Trophoblast cell (in vitro differentiated cells and primary cell): ENCODE measurements at regions not wholly inside any gene's neighbourhood (a gene's known extent, or its start where the extent isn't known, plus 50 kb on each side); places are given as distances from the start of the nearest gene placed in this dataset.
A peak's percentile ranks its signal among the peaks of the same experiment; 100 is the strongest.

Experiments used
- DNase-seq, 2 donors: peaks; one replicate each; pipeline ENCODE4 v3.0.0-alpha.2; 2016
- H2AFZ ChIP-seq: 2 replicates; pipeline ENCODE4 v1.6.1; 2013; ENCODE audit warnings: low read length, moderate library complexity, mild to moderate bottlenecking; ENCODE audit not compliant: insufficient read depth, poor library complexity
- H2AK5ac ChIP-seq: 2 replicates; pipeline ENCODE4 v1.6.1; 2013; ENCODE audit warnings: mild to moderate bottlenecking, low read length
- H2BK120ac ChIP-seq: 2 replicates; pipeline ENCODE4 v1.6.1; 2013; ENCODE audit warnings: low read length, mild to moderate bottlenecking, moderate library complexity; ENCODE audit not compliant: insufficient read depth, poor library complexity
- H2BK12ac ChIP-seq: 2 replicates; pipeline ENCODE4 v1.6.1; 2013; ENCODE audit warnings: mild to moderate bottlenecking, low read length, moderate library complexity
- H2BK5ac ChIP-seq: 2 replicates; pipeline ENCODE4 v1.6.1; 2013; ENCODE audit warnings: low read length, low read depth, moderate library complexity, mild to moderate bottlenecking; ENCODE audit not compliant: poor library complexity
- H3K14ac ChIP-seq: 2 replicates; pipeline ENCODE4 v1.6.1; 2013; ENCODE audit warnings: mild to moderate bottlenecking, low read length
- H3K18ac ChIP-seq: 2 replicates; pipeline ENCODE4 v1.6.1; 2013; ENCODE audit warnings: mild to moderate bottlenecking, low read length
- H3K23ac ChIP-seq: 2 replicates; pipeline ENCODE4 v1.6.1; 2013; ENCODE audit warnings: low read length
- H3K27ac ChIP-seq: 2 replicates; pipeline ENCODE4 v1.5.1; 2013; ENCODE audit warnings: low read depth, mild to moderate bottlenecking, inconsistent platforms, low read length, moderate library complexity
- H3K27me3 ChIP-seq: 2 replicates; pipeline ENCODE4 v1.6.1; 2013; ENCODE audit warnings: inconsistent platforms, mild to moderate bottlenecking, low read length, moderate library complexity; ENCODE audit not compliant: insufficient read depth
- H3K36me3 ChIP-seq, 2 experiments: 1 replicate in 1 of 2; 2 replicates in 1 of 2; pipeline ENCODE4 v1.6.1; 2013; ENCODE audit warnings: low read length in 2 of 2, mild to moderate bottlenecking in 2 of 2, moderate library complexity in 1 of 2; ENCODE audit not compliant: insufficient read depth in 2 of 2, control insufficient read depth in 1 of 2
- H3K4ac ChIP-seq: 2 replicates; pipeline ENCODE4 v1.6.1; 2013; ENCODE audit warnings: low read depth, mild to moderate bottlenecking, low read length, moderate library complexity
- H3K4me1 ChIP-seq, 2 experiments: 1 replicate in 1 of 2; 2 replicates in 1 of 2; pipeline ENCODE4 v1.6.1; 2013; ENCODE audit warnings: low read length in 2 of 2, mild to moderate bottlenecking in 2 of 2, moderate library complexity in 1 of 2; ENCODE audit not compliant: insufficient read depth in 2 of 2, control insufficient read depth in 1 of 2
- H3K4me2 ChIP-seq: 2 replicates; pipeline ENCODE4 v1.6.1; 2013; ENCODE audit warnings: inconsistent platforms, mild to moderate bottlenecking, low read length, moderate library complexity
- H3K4me3 ChIP-seq: 2 replicates; pipeline ENCODE4 v1.5.1; 2013; ENCODE audit warnings: mild to moderate bottlenecking, low read depth, low read length, inconsistent platforms
- H3K79me1 ChIP-seq: one replicate; pipeline ENCODE4 v1.6.1; 2013; ENCODE audit warnings: low read length
- H3K79me2 ChIP-seq: 2 replicates; pipeline ENCODE4 v1.6.1; 2013; ENCODE audit warnings: low read length, mild to moderate bottlenecking; ENCODE audit not compliant: control insufficient read depth, insufficient read depth, poor library complexity
- H3K9ac ChIP-seq: 2 replicates; pipeline ENCODE4 v1.6.1; 2013; ENCODE audit warnings: mild to moderate bottlenecking, low read length
- H3K9me3 ChIP-seq: 2 replicates; pipeline ENCODE4 v1.6.1; 2013; ENCODE audit warnings: low read depth, mild to moderate bottlenecking, control low read depth, inconsistent platforms, low read length; ENCODE audit not compliant: insufficient read depth
- H4K12ac ChIP-seq: 2 replicates; pipeline ENCODE4 v1.6.1; 2013; ENCODE audit warnings: low read depth, mild to moderate bottlenecking, low read length, moderate library complexity
- H4K8ac ChIP-seq: 2 replicates; pipeline ENCODE4 v1.6.1; 2013; ENCODE audit warnings: low read depth, mild to moderate bottlenecking, low read length, moderate library complexity
- H4K91ac ChIP-seq: one replicate; pipeline ENCODE4 v1.6.1; 2013; ENCODE audit warnings: low read depth, mild to moderate bottlenecking, low read length, moderate library complexity
- WGBS: extraction: QIAGEN DNeasy Blood & Tissue Kit; methylation state at CpG from one replicate; pipeline ENCODE4 v1.1.7; 2013; ENCODE audit warnings: missing lambda C conversion rate; ENCODE audit not compliant: insufficient read length, insufficient coverage; ENCODE audit errors: extremely low coverage; 5-methylcytosine and 5-hydroxymethylcytosine counted together

GRCh38 chr6:132131758-132132157, 180.6 kb upstream of the CCN2 start:
- Histone ChIP-seq H4K12ac (no peak overlapping the region), H2AK5ac (no peak overlapping the region), H3K9me3 (no peaks in the 10 kb centered on the region), H3K4me1 (peaks cover 2 to 6% of the 10 kb centered on the region in 2 experiments), H3K9ac (no peak overlapping the region), H3K27me3 (no peaks in the 10 kb centered on the region), H3K79me2 (no peaks in the 10 kb centered on the region), H3K23ac (no peak overlapping the region), H4K91ac (no peak overlapping the region), H3K4ac (no peak overlapping the region), H3K36me3 (no peaks in the 10 kb centered on the region), H2BK5ac (no peak overlapping the region), H2AFZ (no peak overlapping the region), H3K18ac (no peak overlapping the region), H2BK12ac (no peak overlapping the region), H3K27ac (no peak overlapping the region), H4K8ac (no peak overlapping the region), H3K79me1 (no peaks in the 10 kb centered on the region), H3K14ac (no peak overlapping the region), H2BK120ac (no peak overlapping the region), H3K4me3 (no peak overlapping the region), H3K4me2 (no peak overlapping the region)
- DNase-seq = peak; percentile 94
- no CpG with 5 or more reads among the region's 2 CpGs for WGBS

DNA sequence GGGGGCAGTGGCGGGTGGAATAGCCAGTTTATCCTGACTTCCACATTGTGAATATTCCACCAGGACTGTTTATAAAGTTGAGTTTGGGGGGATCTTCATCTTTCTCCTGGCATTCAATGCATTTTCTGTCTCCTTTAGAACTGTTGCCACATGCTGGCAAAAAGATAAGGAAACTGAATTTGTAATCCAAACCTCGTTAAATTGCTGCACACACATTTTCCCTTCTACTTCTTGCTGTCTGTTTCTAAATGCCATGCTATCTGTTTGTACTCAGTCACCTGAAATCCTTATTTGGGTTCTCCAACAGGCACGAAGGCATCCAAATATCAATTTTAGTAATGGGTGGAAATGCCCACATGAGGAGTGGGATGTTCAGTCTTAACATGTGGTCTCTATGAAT, 180.2 kb upstream of the CCN2 start:
- H2AFZ ChIP-seq = no peak overlapping the region
- H2AK5ac ChIP-seq = no peak overlapping the region
- H2BK120ac ChIP-seq = no peak overlapping the region
- no peaks in the 10 kb centered on the region for H3K27me3 ChIP-seq
- H3K9me3 ChIP-seq = no peaks in the 10 kb centered on the region
- peaks cover 2 to 6% of the 10 kb centered on the region in 2 experiments for H3K4me1 ChIP-seq
- WGBS = no CpG with 5 or more reads among the region's 3 CpGs
- no peak overlapping the region for H3K4ac ChIP-seq
- no peak overlapping the region for H3K4me2 ChIP-seq
- no peak overlapping the region for H4K91ac ChIP-seq
- H4K12ac ChIP-seq = no peak overlapping the region
- no peaks in the 10 kb centered on the region for H3K36me3 ChIP-seq
- H4K8ac ChIP-seq = no peak overlapping the region
- DNase-seq = peak in 1 of 2 donors; percentile 53
- H3K79me2 ChIP-seq = no peaks in the 10 kb centered on the region
- H3K4me3 ChIP-seq = no peak overlapping the region
- no peak overlapping the region for H3K23ac ChIP-seq
- no peak overlapping the region for H3K18ac ChIP-seq
- no peak overlapping the region for H2BK5ac ChIP-seq
- no peak overlapping the region for H3K27ac ChIP-seq
- no peaks in the 10 kb centered on the region for H3K79me1 ChIP-seq
- H2BK12ac ChIP-seq = no peak overlapping the region
- H3K14ac ChIP-seq = no peak overlapping the region
- no peak overlapping the region for H3K9ac ChIP-seq

GRCh38 chr6:132130626-132131298, 179.6 kb upstream of the CCN2 start:
- H3K4me1 ChIP-seq = peaks cover 2 to 6% of the 10 kb centered on the region in 2 experiments
- no peaks in the 10 kb centered on the region for H3K9me3 ChIP-seq
- peak overlapping the region; percentile 21 for H4K91ac ChIP-seq
- no peaks in the 10 kb centered on the region for H3K79me2 ChIP-seq
- H3K4me3 ChIP-seq = no peak overlapping the region
- H3K36me3 ChIP-seq = no peaks in the 10 kb centered on the region
- H4K8ac ChIP-seq = no peak overlapping the region
- H3K4ac ChIP-seq = no peak overlapping the region
- H3K27me3 ChIP-seq = no peaks in the 10 kb centered on the region
- no peak overlapping the region for H3K18ac ChIP-seq
- H3K14ac ChIP-seq = no peak overlapping the region
- H3K4me2 ChIP-seq = no peak overlapping the region
- no peak overlapping the region for H4K12ac ChIP-seq
- WGBS = no CpG with 5 or more reads among the region's 10 CpGs
- no peak overlapping the region for H2BK120ac ChIP-seq
- H3K27ac ChIP-seq = peak overlapping the region; percentile 51
- H2BK5ac ChIP-seq = peak overlapping the region; percentile 16
- H3K23ac ChIP-seq = no peak overlapping the region
- H2AK5ac ChIP-seq = no peak overlapping the region
- H2BK12ac ChIP-seq = no peak overlapping the region
- no peaks in the 10 kb centered on the region for H3K79me1 ChIP-seq
- peak in 1 of 2 donors; percentile 36 for DNase-seq
- H3K9ac ChIP-seq = no peak overlapping the region
- H2AFZ ChIP-seq = no peak overlapping the region

GRCh38 chr6:132128424-132128823, 177.3 kb upstream of the CCN2 start:
- H3K18ac ChIP-seq = no peak overlapping the region
- H2AFZ ChIP-seq = no peak overlapping the region
- H3K36me3 ChIP-seq = no peaks in the 10 kb centered on the region
- no peak overlapping the region for H3K27ac ChIP-seq
- no peak overlapping the region for H2AK5ac ChIP-seq
- no peak overlapping the region for H3K9ac ChIP-seq
- no peak overlapping the region for H3K23ac ChIP-seq
- no peak for DNase-seq
- H3K9me3 ChIP-seq = no peaks in the 10 kb centered on the region
- H3K79me2 ChIP-seq = no peaks in the 10 kb centered on the region
- H3K4me2 ChIP-seq = no peak overlapping the region
- H3K4me1 ChIP-seq = peaks cover 2 to 6% of the 10 kb centered on the region in 2 experiments
- H3K79me1 ChIP-seq = no peaks in the 10 kb centered on the region
- H3K4me3 ChIP-seq = no peak overlapping the region
- no peak overlapping the region for H2BK5ac ChIP-seq
- H2BK12ac ChIP-seq = no peak overlapping the region
- no peak overlapping the region for H3K14ac ChIP-seq
- no peak overlapping the region for H4K91ac ChIP-seq
- no CpG with 5 or more reads among the region's 1 CpG for WGBS
- H4K8ac ChIP-seq = no peak overlapping the region
- no peaks in the 10 kb centered on the region for H3K27me3 ChIP-seq
- no peak overlapping the region for H2BK120ac ChIP-seq
- H4K12ac ChIP-seq = no peak overlapping the region
- no peak overlapping the region for H3K4ac ChIP-seq
